Stimulated activated CD8-positive, alpha-beta memory T cell treated with anti-CD3 and anti-CD28 coated beads, Interleukin-12 subunit alpha, Interleukin-12 subunit beta, amount 100 ng/mL, for 1 hour (primary cell): ENCODE measurements at regions not wholly inside any gene's neighbourhood (a gene's known extent, or its start where the extent isn't known, plus 50 kb on each side); places are given as distances from the start of the nearest gene placed in this dataset.
"Not testable (repeated sequence)": the region's sequence is repeated elsewhere in the genome, so short reads cannot be mapped to it uniquely, and the experiment has no call there.

Source experiments
- DNase-seq: peaks from one replicate; pipeline ENCODE4 v3.0.0-alpha.2; 2020; ENCODE audit warnings: low read depth

- DNase-seq, result no peak
Measured at GRCh38 chr2:133840761-133841160, 272.5 kb upstream of the NCKAP5 start.

GRCh38 chr2:133841900-133842299, 273.6 kb upstream of the NCKAP5 start:
- DNase-seq, result no peak

- no peak for DNase-seq
Measured at GRCh38 chr2:133842446-133842845, 274.2 kb upstream of the NCKAP5 start.

- DNase-seq, result no peak
Measured at GRCh38 chr2:133843091-133843490, 274.8 kb upstream of the NCKAP5 start.

GRCh38 chr2:133843551-133843950, 275.3 kb upstream of the NCKAP5 start:
- no peak for DNase-seq

- DNase-seq, result peak; percentile 27
Measured at GRCh38 chr2:133844214-133844892, 276.1 kb upstream of the NCKAP5 start.

GRCh38 chr2:133846476-133846875, 278.2 kb upstream of the NCKAP5 start:
- DNase-seq, result no peak

- no peak for DNase-seq
Measured at GRCh38 chr2:133847591-133847990, 279.3 kb upstream of the NCKAP5 start.

- no peak for DNase-seq
Measured at GRCh38 chr2:133848111-133848649, 279.9 kb upstream of the NCKAP5 start.

- DNase-seq, result no peak
Measured at GRCh38 chr2:133849341-133849740, 281.1 kb upstream of the NCKAP5 start.

GRCh38 chr2:133854603-133855200, 286.4 kb upstream of the NCKAP5 start:
- DNase-seq, result no peak

GRCh38 chr2:133855526-133855925, 287.3 kb upstream of the NCKAP5 start:
- DNase-seq, result no peak

- no peak for DNase-seq
Measured at GRCh38 chr2:133856678-133857077, 288.4 kb upstream of the NCKAP5 start.

- DNase-seq, result no peak
Measured at GRCh38 chr2:133859578-133859977, 291.3 kb upstream of the NCKAP5 start.

GRCh38 chr2:133862400-133862977, 294.2 kb upstream of the NCKAP5 start:
- DNase-seq, result no peak

GRCh38 chr2:133863106-133863800, 295.0 kb upstream of the NCKAP5 start:
- no peak for DNase-seq

- DNase-seq, result no peak
Measured at GRCh38 chr2:133865141-133865540, 296.9 kb upstream of the NCKAP5 start.

GRCh38 chr2:133867166-133867565, 298.9 kb upstream of the NCKAP5 start:
- DNase-seq, result no peak

GRCh38 chr2:133871545-133872209, 303.4 kb upstream of the NCKAP5 start:
- DNase-seq, result no peak

GRCh38 chr2:133878326-133878725, 310.1 kb upstream of the NCKAP5 start:
- DNase-seq, result no peak

- no peak for DNase-seq
Measured at GRCh38 chr2:133879703-133880102, 311.4 kb upstream of the NCKAP5 start.

GRCh38 chr2:133882159-133882558, 313.9 kb upstream of the NCKAP5 start:
- DNase-seq, result not testable (repeated sequence)
